Stimulated activated naive B cell treated with anti-CD40 and anti-IgM and Interleukin-4, amounts not matched to agents 10 μg/mL and 1 μg/mL and 100 μg/mL, for 72 hours (primary cell): ENCODE measurements at regions not wholly inside any gene's neighbourhood (a gene's known extent, or its start where the extent isn't known, plus 50 kb on each side); places are given as distances from the start of the nearest gene placed in this dataset.
"Not testable (repeated sequence)": the region's sequence is repeated elsewhere in the genome, so short reads cannot be mapped to it uniquely, and the experiment has no call there.

Source experiments
- ATAC-seq, 2 donors: fragments of 150-1000 bp; cut with Tn5 transposase; replicated peaks; 2 replicates each; pipeline ENCODE4 v1.10.0; 2021; ENCODE audit warnings: moderate library complexity in 1 of 2
- DNase-seq: peaks from one replicate; pipeline ENCODE4 v3.0.0; 2021
- H3K27ac Mint-ChIP-seq: one replicate; pipeline ENCODE4 v1.8.0; 2022; ENCODE audit warnings: mild to moderate bottlenecking, mixed read lengths
- H3K27me3 Mint-ChIP-seq, 2 donors: one replicate each; pipeline ENCODE4 v1.8.0; 2022; ENCODE audit warnings: mixed read lengths in 2 of 2
- H3K36me3 Mint-ChIP-seq, 2 donors: one replicate each; pipeline ENCODE4 v1.8.0; 2022; ENCODE audit warnings: mixed read lengths in 2 of 2, mild to moderate bottlenecking in 1 of 2
- H3K4me1 Mint-ChIP-seq, 2 donors: one replicate each; pipeline ENCODE4 v1.8.0; 2022; ENCODE audit warnings: mixed read lengths in 2 of 2, mild to moderate bottlenecking in 1 of 2
- H3K4me3 Mint-ChIP-seq, 2 donors: one replicate each; pipeline ENCODE4 v1.8.0; 2022; ENCODE audit warnings: mild to moderate bottlenecking in 2 of 2, mixed read lengths in 2 of 2, moderate library complexity in 1 of 2
- H3K9me3 Mint-ChIP-seq, 2 donors: one replicate each; pipeline ENCODE4 v1.8.0; 2022; ENCODE audit warnings: mixed read lengths in 2 of 2, mild to moderate bottlenecking in 1 of 2

GRCh38 chr4:131509521-131509920 lies 1639.6 kb upstream of the PCDH10 start:
- ATAC-seq = no peak
- H3K27me3 Mint-ChIP-seq = no peaks in the 10 kb centered on the region
- DNase-seq = no peak

GRCh38 chr4:131526686-131527085 lies 1622.4 kb upstream of the PCDH10 start:
- no peaks in the 10 kb centered on the region for H3K9me3 Mint-ChIP-seq
- no peak overlapping the region for H3K4me3 Mint-ChIP-seq
- ATAC-seq (no peak), DNase-seq (no peak)
- no peak overlapping the region for H3K27ac Mint-ChIP-seq
- no peaks in the 10 kb centered on the region for H3K27me3 Mint-ChIP-seq
- no peaks in the 10 kb centered on the region for H3K4me1 Mint-ChIP-seq
- H3K36me3 Mint-ChIP-seq = no peaks in the 10 kb centered on the region

More at GRCh38 chr4:131509521-131509920, 1639.6 kb upstream of the PCDH10 start:
- Mint-ChIP-seq H3K27ac (no peak overlapping the region), H3K4me1 (no peaks in the 10 kb centered on the region), H3K36me3 (no peaks in the 10 kb centered on the region), H3K4me3 (no peak overlapping the region), H3K9me3 (no peaks in the 10 kb centered on the region)

GRCh38 chr4:131531087-131531486 lies 1618.0 kb upstream of the PCDH10 start:
- H3K27me3 Mint-ChIP-seq = no peaks in the 10 kb centered on the region
- H3K4me1 Mint-ChIP-seq = no peaks in the 10 kb centered on the region
- H3K9me3 Mint-ChIP-seq = no peaks in the 10 kb centered on the region
- H3K27ac Mint-ChIP-seq = no peak overlapping the region
- no peak overlapping the region for H3K4me3 Mint-ChIP-seq
- DNase-seq = no peak
- no peaks in the 10 kb centered on the region for H3K36me3 Mint-ChIP-seq
- no peak for ATAC-seq

GRCh38 chr4:131534944-131535645 lies 1614.0 kb upstream of the PCDH10 start:
- no peak overlapping the region for H3K4me3 Mint-ChIP-seq
- no peak for ATAC-seq
- H3K27me3 Mint-ChIP-seq = no peaks in the 10 kb centered on the region
- no peaks in the 10 kb centered on the region for H3K36me3 Mint-ChIP-seq
- H3K27ac Mint-ChIP-seq = no peak overlapping the region
- H3K4me1 Mint-ChIP-seq = no peaks in the 10 kb centered on the region
- no peak for DNase-seq
- no peaks in the 10 kb centered on the region for H3K9me3 Mint-ChIP-seq

- DNase-seq (no peak), ATAC-seq (no peak)
- no peaks in the 10 kb centered on the region for H3K27me3 Mint-ChIP-seq
- H3K9me3 Mint-ChIP-seq = no peaks in the 10 kb centered on the region
- H3K36me3 Mint-ChIP-seq = no peaks in the 10 kb centered on the region
- no peaks in the 10 kb centered on the region for H3K4me1 Mint-ChIP-seq
- no peak overlapping the region for H3K4me3 Mint-ChIP-seq
- H3K27ac Mint-ChIP-seq = no peak overlapping the region
Measured at GRCh38 chr4:131540256-131540655, 1608.8 kb upstream of the PCDH10 start.

GRCh38 chr4:131547506-131547981 lies 1601.5 kb upstream of the PCDH10 start:
- H3K4me3 Mint-ChIP-seq = no peak overlapping the region
- H3K27ac Mint-ChIP-seq = no peak overlapping the region
- no peaks in the 10 kb centered on the region for H3K9me3 Mint-ChIP-seq
- DNase-seq (no peak), ATAC-seq (peak in 1 of 2 donors; percentile 41)
- no peaks in the 10 kb centered on the region for H3K4me1 Mint-ChIP-seq
- no peaks in the 10 kb centered on the region for H3K27me3 Mint-ChIP-seq
- no peaks in the 10 kb centered on the region for H3K36me3 Mint-ChIP-seq

GRCh38 chr4:131551306-131551705 lies 1597.8 kb upstream of the PCDH10 start:
- no peak for ATAC-seq
- no peak overlapping the region for H3K4me3 Mint-ChIP-seq
- H3K4me1 Mint-ChIP-seq = no peaks in the 10 kb centered on the region

GRCh38 chr4:131566026-131566425 lies 1583.1 kb upstream of the PCDH10 start:
- no peak for DNase-seq
- H3K4me1 Mint-ChIP-seq = no peaks in the 10 kb centered on the region
- H3K9me3 Mint-ChIP-seq = peaks cover 0 to 4% of the 10 kb centered on the region in 2 donors
- H3K27me3 Mint-ChIP-seq = no peaks in the 10 kb centered on the region
- H3K36me3 Mint-ChIP-seq = no peaks in the 10 kb centered on the region
- no peak for ATAC-seq
- no peak overlapping the region for H3K4me3 Mint-ChIP-seq
- H3K27ac Mint-ChIP-seq = no peak overlapping the region

More at GRCh38 chr4:131551306-131551705, 1597.8 kb upstream of the PCDH10 start:
- DNase-seq = no peak
- Mint-ChIP-seq H3K36me3 (no peaks in the 10 kb centered on the region), H3K27me3 (no peaks in the 10 kb centered on the region), H3K27ac (no peak overlapping the region), H3K9me3 (no peaks in the 10 kb centered on the region)

GRCh38 chr4:131584587-131584986 lies 1564.5 kb upstream of the PCDH10 start:
- Mint-ChIP-seq H3K36me3 (no peaks in the 10 kb centered on the region), H3K27me3 (no peaks in the 10 kb centered on the region), H3K27ac (no peak overlapping the region), H3K4me3 (no peak overlapping the region), H3K9me3 (peaks cover 0 to 4% of the 10 kb centered on the region in 2 donors), H3K4me1 (no peaks in the 10 kb centered on the region)
- DNase-seq = no peak
- no peak for ATAC-seq

- no peaks in the 10 kb centered on the region for H3K36me3 Mint-ChIP-seq
- ATAC-seq = no peak
- no peak overlapping the region for H3K4me3 Mint-ChIP-seq
- H3K27me3 Mint-ChIP-seq = no peaks in the 10 kb centered on the region
- no peak for DNase-seq
- no peak overlapping the region for H3K27ac Mint-ChIP-seq
- no peaks in the 10 kb centered on the region for H3K4me1 Mint-ChIP-seq
- H3K9me3 Mint-ChIP-seq = peaks cover 5 to 6% of the 10 kb centered on the region in 2 donors
Measured at GRCh38 chr4:131595140-131595539, 1554.0 kb upstream of the PCDH10 start.

- H3K36me3 Mint-ChIP-seq = no peaks in the 10 kb centered on the region
- DNase-seq (no peak), ATAC-seq (no peak)
- no peaks in the 10 kb centered on the region for H3K4me1 Mint-ChIP-seq
- H3K27me3 Mint-ChIP-seq = no peaks in the 10 kb centered on the region
- no peak overlapping the region for H3K27ac Mint-ChIP-seq
- H3K4me3 Mint-ChIP-seq = no peak overlapping the region
- H3K9me3 Mint-ChIP-seq = peaks cover 0 to 2% of the 10 kb centered on the region in 2 donors
Measured at GRCh38 chr4:131603705-131604104, 1545.4 kb upstream of the PCDH10 start.

- ATAC-seq (no peak), DNase-seq (no peak)
- no peaks in the 10 kb centered on the region for H3K27me3 Mint-ChIP-seq
- no peaks in the 10 kb centered on the region for H3K36me3 Mint-ChIP-seq
- no peak overlapping the region for H3K27ac Mint-ChIP-seq
- H3K9me3 Mint-ChIP-seq = peaks cover 0 to 2% of the 10 kb centered on the region in 2 donors
- H3K4me1 Mint-ChIP-seq = no peaks in the 10 kb centered on the region
- no peak overlapping the region for H3K4me3 Mint-ChIP-seq
Measured at GRCh38 chr4:131609039-131609438, 1540.1 kb upstream of the PCDH10 start.

GRCh38 chr4:131610517-131610916 lies 1538.6 kb upstream of the PCDH10 start:
- H3K4me3 Mint-ChIP-seq, H3K4me1 Mint-ChIP-seq, H3K9me3 Mint-ChIP-seq, H3K36me3 Mint-ChIP-seq, H3K27me3 Mint-ChIP-seq, ATAC-seq, DNase-seq, H3K27ac Mint-ChIP-seq: not testable (repeated sequence)

- Mint-ChIP-seq H3K27ac (no peak overlapping the region), H3K4me3 (no peak overlapping the region), H3K9me3 (peaks cover 0 to 2% of the 10 kb centered on the region in 2 donors), H3K36me3 (no peaks in the 10 kb centered on the region), H3K27me3 (no peaks in the 10 kb centered on the region), H3K4me1 (peaks cover 0 to 2% of the 10 kb centered on the region in 2 donors)
- ATAC-seq = no peak
- no peak for DNase-seq
Measured at GRCh38 chr4:131613086-131613823, 1535.8 kb upstream of the PCDH10 start.

- peaks cover 0 to 2% of the 10 kb centered on the region in 2 donors for H3K4me1 Mint-ChIP-seq
- H3K27me3 Mint-ChIP-seq = no peaks in the 10 kb centered on the region
- peak in 1 of 2 donors; percentile 87 for ATAC-seq
- no peaks in the 10 kb centered on the region for H3K36me3 Mint-ChIP-seq
- H3K27ac Mint-ChIP-seq = no peak overlapping the region
- DNase-seq = no peak
- H3K9me3 Mint-ChIP-seq = peaks cover 0 to 2% of the 10 kb centered on the region in 2 donors
- no peak overlapping the region for H3K4me3 Mint-ChIP-seq
Measured at GRCh38 chr4:131613824-131614216, 1535.3 kb upstream of the PCDH10 start.
